ENCODE measurements at regions not wholly inside any gene's neighbourhood (a gene's known extent, or its start where the extent isn't known, plus 50 kb on each side); places are given as distances from the start of the nearest gene placed in this dataset.

GRCh38 chr1:234530672-234531071, 51.7 kb upstream of the TARBP1 start:
- intact Hi-C loops (cut with micrococcal nuclease; ENCODE audit: unreplicated experiment), result no loop called here
- Histone ChIP-seq H3K27ac (ENCODE audit: extremely low read length, insufficient read depth, low read length) (no peak overlapping the region), H3K9ac (ENCODE audit: insufficient read depth, low read depth, low read length) (no peak overlapping the region), H4K20me1 (ENCODE audit: insufficient read depth, low read length) (no peaks in the 10 kb centered on the region), H3K9me3 (ENCODE audit: low read length) (no peaks in the 10 kb centered on the region), H3K27me3 (ENCODE audit: control insufficient read depth in 1 of 2, insufficient read depth in 2 of 2, low read length in 2 of 2) (no peaks in the 10 kb centered on the region; a peak in 2 of 5 replicates), H3K36me3 (replicated peaks in 1 of 2; ENCODE audit: control insufficient read depth in 1 of 2, insufficient read depth in 2 of 2, low read length in 2 of 2) (no peaks in the 10 kb centered on the region), H3K4me1 (ENCODE audit: insufficient read depth, low read length) (peaks cover 54% of the 10 kb centered on the region), H3K79me2 (ENCODE audit: insufficient read depth, low read length) (no peaks in the 10 kb centered on the region), H3K4me2 (ENCODE audit: low read depth, low read length) (no peak overlapping the region), H3K4me3 (replicated peaks in 1 of 3; ENCODE audit: insufficient read depth in 1 of 3, low read depth in 2 of 3, low read length in 3 of 3) (no peak overlapping the region), H2AFZ (ENCODE audit: low read length) (no peak overlapping the region)
- no TSS peak for BruUV-seq (replicated peaks)
- ChIA-PET CTCF (ENCODE audit: low intra/inter-chr PET ratio, low total read pairs) (no interaction called here), POLR2A (interaction anchor here (1.8 kb wide), 1 partner anchor 14 kb away, joined by 4 read pairs; no protein-coding TSS in a partner anchor)
- no peak for FAIRE-seq
- no peak for DNase-seq (ENCODE audit: low spot score)
- 74% methylated on average over 11 of the region's 11 CpGs for WGBS (ENCODE audit: low lambda C conversion rate)
- TF ChIP-seq TEAD3 (CRISPR knock-in tag; optimal IDR thresholded peaks at IDR 0.05; ENCODE audit: borderline replicate concordance) (no peak), NR2C2 (CRISPR knock-in tag; IDR thresholded peaks at IDR 0.05; ENCODE audit: borderline replicate concordance) (no peak), FOXO4 (CRISPR knock-in tag; conservative IDR thresholded peaks at IDR 0.05) (no peak), HOMEZ (CRISPR knock-in tag; IDR thresholded peaks at IDR 0.05; ENCODE audit: low read depth) (no peak), ZNF747 (CRISPR knock-in tag; IDR thresholded peaks at IDR 0.05; ENCODE audit: borderline replicate concordance) (no peak), PAWR (CRISPR knock-in tag; IDR thresholded peaks at IDR 0.05; ENCODE audit: borderline replicate concordance) (no peak), NR0B2 (CRISPR knock-in tag; IDR thresholded peaks at IDR 0.05) (no peak), SNAPC2 (CRISPR knock-in tag; IDR thresholded peaks at IDR 0.05) (no peak), SRSF1 (optimal IDR thresholded peaks at IDR 0.05; ENCODE audit: low read depth, low read length) (no peak), LBX2 (CRISPR knock-in tag; IDR thresholded peaks at IDR 0.05; ENCODE audit: borderline replicate concordance) (no peak), ZNF607 (CRISPR knock-in tag; IDR thresholded peaks at IDR 0.05; ENCODE audit: borderline replicate concordance) (no peak), NR2F1 (CRISPR knock-in tag; IDR thresholded peaks at IDR 0.05) (no peak), KDM1A (CRISPR knock-in tag; IDR thresholded peaks at IDR 0.05) (no peak), NFE2L2 (IDR thresholded peaks at IDR 0.05; ENCODE audit: low read length) (no peak), ZNF660 (CRISPR knock-in tag; IDR thresholded peaks at IDR 0.05; ENCODE audit: borderline replicate concordance, low read depth) (no peak), ZBTB46 (CRISPR knock-in tag; IDR thresholded peaks at IDR 0.05; ENCODE audit: borderline replicate concordance) (no peak), ZNF501 (CRISPR knock-in tag; IDR thresholded peaks at IDR 0.05) (no peak), YEATS4 (CRISPR knock-in tag; IDR thresholded peaks at IDR 0.05; ENCODE audit: borderline replicate concordance) (no peak)
- ATAC-seq, result no peak
- in situ Hi-C loops (cut with HindIII; ENCODE audit: extremely low pct_ligation_motif_present, low pct_unique_long_range_greater_than_20kb), result no loop called here

Measured in HepG2 (cell line).